ENCODE measurements at regions not wholly inside any gene's neighbourhood (a gene's known extent, or its start where the extent isn't known, plus 50 kb on each side); places are given as distances from the start of the nearest gene placed in this dataset.

- Histone ChIP-seq H3K4me1 (replicated peaks in 1 of 2; ENCODE audit: control insufficient read depth in 2 of 2, insufficient read depth in 2 of 2, low read length in 2 of 2) (no peaks in the 10 kb centered on the region), H4K20me1 (replicated peaks; ENCODE audit: control insufficient read depth, insufficient read depth, low read length) (no peaks in the 10 kb centered on the region), H3K9me3 (replicated peaks; ENCODE audit: control insufficient read depth, insufficient read depth, low read depth, low read length) (no peaks in the 10 kb centered on the region), H3K36me3 (ENCODE audit: control insufficient read depth, insufficient read depth, low read length) (no peaks in the 10 kb centered on the region), H2AFZ (ENCODE audit: low read depth, low read length) (no peak overlapping the region), H3K27ac (ENCODE audit: extremely low read depth, low read depth, low read length) (no peak overlapping the region), H3K4me2 (ENCODE audit: insufficient read depth, low read length) (no peak overlapping the region), H3K79me2 (ENCODE audit: control insufficient read depth, insufficient read depth, low read length) (no peaks in the 10 kb centered on the region), H3K27me3 (ENCODE audit: control insufficient read depth in 2 of 2, insufficient read depth in 2 of 2, low read length in 2 of 2) (peaks cover 6 to 10% of the 10 kb centered on the region in 2 experiments; a peak in 4 of 5 replicates), H3K9me1 (ENCODE audit: control insufficient read depth, insufficient read depth, low read length) (no peaks in the 10 kb centered on the region), H3K9ac (ENCODE audit: insufficient read depth in 1 of 2, low read depth in 2 of 2, low read length in 2 of 2) (no peak overlapping the region), H3K4me3 (no peak overlapping the region)
- CTCF ChIA-PET (ENCODE audit: low intra/inter-chr PET ratio), result interaction anchor here (0.7 kb wide), 1 partner anchor 292 kb away, joined by 4 read pairs; no protein-coding TSS in a partner anchor
- in situ Hi-C loops (cut with MboI), result no loop called here
- no peak for ATAC-seq
- no peak for FAIRE-seq
- no peak for DNase-seq (ENCODE audit: extremely low read depth in 1 of 4, low spot score in 3 of 4)
- intact Hi-C loops (cut with micrococcal nuclease), result no loop called here
- no TSS peak for BruUV-seq (replicated peaks)
- POLR2A ChIA-PET, result no interaction called here
- no peak for TF ChIP-seq NR4A1 (CRISPR knock-in tag; IDR thresholded peaks at IDR 0.05)
- TF ChIP-seq NR4A1 (tag; IDR thresholded peaks at IDR 0.05), result no peak
- TF ChIP-seq ZNF740 (CRISPR knock-in tag; IDR thresholded peaks at IDR 0.05), result no peak
- TF ChIP-seq ZNF740 (tag; IDR thresholded peaks at IDR 0.05), result no peak
- no peak for TF ChIP-seq E2F5 (CRISPR knock-in tag; IDR thresholded peaks at IDR 0.05)
- no peak for TF ChIP-seq MCM5 (IDR thresholded peaks at IDR 0.05; ENCODE audit: low read depth)
- TF ChIP-seq TCFL5 (CRISPR knock-in tag; conservative IDR thresholded peaks at IDR 0.05), result no peak
- no peak for TF ChIP-seq ELK1 (CRISPR knock-in tag; IDR thresholded peaks at IDR 0.05)
- TF ChIP-seq ZNF589 (CRISPR knock-in tag; IDR thresholded peaks at IDR 0.05; ENCODE audit: low read depth), result no peak
- TF ChIP-seq GMEB1 (CRISPR knock-in tag; IDR thresholded peaks at IDR 0.05), result no peak
- no peak for TF ChIP-seq MYC (IDR thresholded peaks at IDR 0.05; ENCODE audit: low read depth, low read length)
- no peak for TF ChIP-seq MYC (CRISPR knock-in tag; IDR thresholded peaks at IDR 0.05; ENCODE audit: borderline replicate concordance, low read depth)
- TF ChIP-seq ZNF280A (IDR thresholded peaks at IDR 0.05; ENCODE audit: low read depth, partially characterized antibody), result no peak
- TF ChIP-seq ZNF76 (CRISPR knock-in tag; IDR thresholded peaks at IDR 0.05; ENCODE audit: borderline replicate concordance), result no peak
- no peak for TF ChIP-seq ZNF174 (CRISPR knock-in tag; IDR thresholded peaks at IDR 0.05)
- no peak for TF ChIP-seq STAG1 (CRISPR knock-in tag; IDR thresholded peaks at IDR 0.05; ENCODE audit: borderline replicate concordance)
- no peak for TF ChIP-seq CBFB (CRISPR knock-in tag; IDR thresholded peaks at IDR 0.05)
These were observed 88.9 kb downstream of the PERP start for GRCh38 chr6:138018297-138018696.

Measured in K562 (cell line).